Stimulated activated CD8-positive, alpha-beta memory T cell treated with anti-CD3 and anti-CD28 coated beads, Interleukin-4, amount 100 ng/mL, for 4 hours (primary cell): ENCODE measurements at regions not wholly inside any gene's neighbourhood (a gene's known extent, or its start where the extent isn't known, plus 50 kb on each side); places are given as distances from the start of the nearest gene placed in this dataset.
"Not testable (repeated sequence)": the region's sequence is repeated elsewhere in the genome, so short reads cannot be mapped to it uniquely, and the experiment has no call there.

Experiments
- DNase-seq, 2 donors: peaks; one replicate each; pipeline ENCODE4 v3.0.0-alpha.2; 2020; ENCODE audit warnings: low read depth in 2 of 2, low spot score in 1 of 2

DNA sequence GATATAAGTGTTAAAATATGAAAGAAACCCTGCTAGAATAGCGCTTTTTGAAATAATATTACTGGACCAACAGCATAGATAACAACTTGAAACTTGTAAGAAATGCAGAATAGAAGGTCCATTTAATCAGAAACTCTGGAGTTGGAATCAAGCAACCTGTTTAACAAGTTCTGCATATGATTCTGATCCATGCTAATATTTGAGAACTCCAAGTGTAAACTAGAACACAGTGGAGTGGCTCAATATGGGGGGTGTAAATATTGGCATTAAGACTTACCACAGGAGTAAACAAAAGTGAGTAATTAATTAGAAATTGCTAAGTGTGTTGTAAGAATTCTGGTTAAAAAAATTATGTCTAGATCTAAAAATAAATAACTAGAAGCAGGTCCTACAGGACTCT lies 151.2 kb downstream of the SLITRK1 start:
- DNase-seq = no peak

DNA sequence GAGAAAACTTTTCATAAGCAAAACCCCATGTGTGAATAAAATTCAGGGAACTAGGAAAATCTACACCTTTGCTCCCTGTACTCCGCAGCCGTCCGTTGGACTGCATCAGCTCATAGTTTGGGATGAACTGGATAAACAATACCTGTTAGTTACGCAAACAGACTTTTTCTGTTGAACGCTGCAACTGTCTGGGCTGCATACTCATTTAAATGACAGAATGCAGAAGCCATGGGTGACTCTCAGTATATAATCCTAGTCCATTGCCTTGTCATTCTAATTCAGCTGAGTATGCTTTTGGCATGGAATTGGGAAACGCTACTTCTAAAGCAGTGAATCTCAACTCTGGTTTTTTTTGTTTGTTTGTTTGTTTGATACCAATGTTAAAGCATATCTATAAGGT lies 151.6 kb downstream of the SLITRK1 start:
- no peak for DNase-seq

DNA sequence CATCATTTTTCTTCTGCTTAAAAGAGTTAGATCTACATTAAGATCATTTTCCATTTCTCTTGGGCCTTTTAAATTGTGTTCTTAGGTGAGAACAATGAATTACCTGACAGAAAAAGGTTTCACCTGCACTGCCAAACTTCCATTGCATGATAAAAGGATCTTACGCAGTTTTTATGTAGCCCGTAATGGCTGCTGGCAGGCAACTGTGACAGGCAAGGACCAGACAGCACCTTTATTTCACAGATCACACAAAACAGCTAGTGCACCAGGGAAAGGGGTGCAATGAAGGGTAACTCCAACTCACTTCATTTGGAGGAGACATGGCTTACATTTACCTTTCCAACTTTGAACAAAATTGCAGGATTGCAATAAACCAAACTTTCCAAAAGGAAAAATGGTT lies 159.8 kb downstream of the SLITRK1 start:
- DNase-seq = no peak

DNA sequence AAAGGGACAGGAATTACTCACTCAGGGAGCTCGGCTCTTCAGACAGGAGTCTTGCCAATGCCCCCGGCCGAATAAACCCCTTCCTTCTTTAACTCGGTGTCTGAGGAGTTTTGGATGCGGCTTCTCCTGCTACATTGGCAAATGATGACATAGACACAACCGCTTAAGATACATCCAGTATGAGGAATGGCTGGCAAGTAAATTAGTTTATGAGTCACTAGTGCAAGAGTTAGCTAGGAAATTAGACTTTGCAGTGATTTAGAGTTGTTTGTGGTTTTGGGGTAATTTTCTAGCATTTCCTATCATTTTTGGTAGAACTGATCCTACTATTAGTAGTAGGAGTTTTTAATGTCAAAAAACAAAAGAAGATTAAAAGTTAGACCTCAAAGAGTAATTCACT lies 166.2 kb downstream of the SLITRK1 start:
- DNase-seq = no peak

DNA sequence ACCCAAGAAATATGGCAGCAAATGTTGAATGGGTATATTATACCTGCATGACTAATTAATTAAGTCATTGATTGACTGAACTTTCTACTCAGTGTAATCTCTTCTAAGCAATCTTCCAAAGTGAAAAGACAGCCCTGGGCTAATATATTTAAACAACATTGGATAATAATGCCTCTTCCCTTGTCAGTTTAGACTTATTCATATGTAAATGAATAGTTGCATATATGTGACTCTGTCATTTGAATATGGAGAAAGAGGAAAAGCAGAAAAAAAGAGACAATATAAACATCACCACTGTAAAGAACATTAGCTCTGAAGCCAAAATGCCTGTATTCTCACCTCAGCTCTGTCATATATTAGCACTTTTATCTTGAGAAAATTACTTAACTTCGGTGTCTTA lies 168.0 kb downstream of the SLITRK1 start:
- no peak for DNase-seq

DNA sequence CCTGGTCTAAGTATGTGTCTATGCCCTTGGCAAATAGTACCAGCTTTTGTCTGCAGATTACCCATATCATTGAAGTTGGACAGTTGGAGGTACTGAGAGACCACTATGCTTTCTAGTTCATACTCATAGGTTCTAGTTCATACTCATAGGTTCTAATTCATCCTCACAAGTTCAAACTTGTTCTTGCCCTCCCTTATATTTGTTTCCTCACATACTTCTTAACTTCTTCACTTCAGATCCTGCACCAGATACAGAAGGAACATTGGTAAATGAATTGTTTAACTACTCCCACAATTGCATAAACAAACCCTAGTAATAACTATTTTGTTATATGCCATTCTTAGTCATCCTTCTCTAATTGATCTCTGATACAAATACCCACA lies 172.2 kb downstream of the SLITRK1 start:
- no peak for DNase-seq

DNA sequence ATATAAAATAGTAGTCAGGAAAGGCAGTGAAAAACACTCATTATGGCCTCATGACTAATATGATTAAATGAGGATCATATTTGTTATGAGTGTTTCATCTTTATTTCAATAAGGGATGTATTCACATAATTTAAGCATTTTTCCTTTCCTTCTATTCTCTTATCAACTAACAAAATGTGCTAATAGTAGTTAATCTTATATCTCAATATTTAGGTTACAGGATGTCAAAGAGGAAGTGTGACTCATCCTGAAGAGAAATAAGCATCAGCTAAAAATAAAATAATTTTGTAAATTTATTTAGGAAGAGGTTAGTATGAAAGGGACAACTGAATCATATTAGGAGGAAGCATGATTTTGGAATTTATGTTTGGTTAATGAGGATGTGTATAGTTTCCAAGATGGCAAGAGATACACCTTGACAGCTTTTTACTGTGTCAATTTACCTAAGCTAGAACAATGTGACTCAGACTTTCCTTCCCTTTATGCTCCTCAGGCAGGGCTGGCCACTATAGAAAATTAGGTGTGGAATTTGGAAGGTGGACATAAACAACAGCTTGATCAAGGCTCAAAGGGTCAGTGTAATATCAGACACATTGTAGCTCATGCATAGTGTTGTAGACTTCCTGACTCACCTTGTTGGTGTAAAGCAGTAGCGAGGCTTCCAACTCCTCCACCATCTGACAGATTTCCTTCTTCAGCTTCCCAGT lies 172.7 kb downstream of the SLITRK1 start:
- no peak for DNase-seq

DNA sequence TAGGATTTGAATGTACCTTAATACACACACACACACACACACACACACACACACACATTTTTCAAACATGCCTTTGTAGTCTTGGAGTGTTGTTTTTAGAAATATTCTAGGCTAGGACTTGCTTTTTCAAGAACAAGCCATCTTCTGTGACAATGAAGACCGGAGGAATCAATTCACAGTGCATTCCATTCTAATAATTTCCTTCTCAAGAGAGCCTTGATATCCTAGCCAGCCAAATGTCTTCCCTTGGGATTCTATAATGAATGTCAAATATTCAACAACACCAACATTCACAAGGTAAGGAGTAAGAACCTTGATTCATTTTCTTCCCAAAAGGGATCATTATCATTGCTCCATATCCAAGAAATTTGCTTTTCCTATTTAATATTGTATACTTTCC lies 180.3 kb downstream of the SLITRK1 start:
- no peak for DNase-seq

DNA sequence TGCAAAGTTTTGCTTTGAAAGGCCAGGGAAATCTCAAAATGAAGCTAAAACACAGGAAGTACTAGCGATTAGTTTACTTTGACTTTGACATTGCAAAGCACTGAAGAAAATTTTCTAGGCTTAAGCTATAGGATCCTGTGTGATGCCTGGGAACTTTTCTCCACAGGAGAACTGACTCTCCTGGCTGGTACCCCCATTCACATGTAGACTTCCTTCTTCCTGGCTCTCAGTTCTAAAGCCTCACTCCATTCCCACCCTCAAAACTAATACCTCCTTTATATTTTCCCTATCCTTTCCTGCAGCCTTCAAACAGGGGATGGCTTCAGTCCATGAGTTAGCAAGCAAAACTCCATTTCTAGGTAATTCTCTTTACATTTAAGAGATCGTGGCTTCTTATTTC lies 189.5 kb downstream of the SLITRK1 start:
- DNase-seq = no peak

DNA sequence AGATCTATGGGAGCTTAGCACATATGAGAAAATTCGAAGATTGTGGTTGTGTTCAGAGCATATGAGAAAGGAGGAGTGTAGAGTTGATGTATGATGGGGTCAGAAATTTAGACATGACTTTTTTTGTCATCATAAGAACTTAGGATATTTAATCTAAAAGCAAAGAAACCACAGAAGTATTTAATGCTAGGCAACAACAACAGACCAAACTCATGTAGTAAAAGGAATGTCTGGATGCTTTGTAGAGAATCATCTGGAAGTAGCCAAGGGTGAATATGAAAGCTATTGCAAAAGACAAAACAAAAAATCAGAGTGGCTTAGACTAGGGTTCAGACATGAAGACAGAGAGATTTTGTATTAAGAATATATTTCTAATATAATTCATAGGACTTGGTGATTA lies 190.3 kb downstream of the SLITRK1 start:
- DNase-seq = no peak

DNA sequence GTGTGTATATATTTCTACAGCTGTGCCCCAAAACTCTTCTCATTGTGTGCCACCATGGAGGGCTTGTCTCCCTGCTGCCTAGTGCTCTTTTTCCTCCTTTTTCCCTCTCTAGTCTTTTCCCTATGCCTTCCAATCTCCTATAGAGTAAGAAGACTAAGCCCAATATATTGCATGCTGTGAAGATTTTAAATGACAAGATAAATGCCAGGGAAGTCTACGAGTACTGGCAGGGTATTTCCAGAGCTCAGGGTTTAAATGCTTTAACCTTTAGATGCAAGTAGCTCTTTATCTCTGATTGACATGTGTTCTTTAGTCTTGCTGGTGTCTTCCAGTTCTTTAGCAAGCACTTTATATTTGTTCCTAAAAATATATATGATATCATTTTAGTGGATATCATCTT lies 200.7 kb downstream of the SLITRK1 start:
- no peak for DNase-seq

DNA sequence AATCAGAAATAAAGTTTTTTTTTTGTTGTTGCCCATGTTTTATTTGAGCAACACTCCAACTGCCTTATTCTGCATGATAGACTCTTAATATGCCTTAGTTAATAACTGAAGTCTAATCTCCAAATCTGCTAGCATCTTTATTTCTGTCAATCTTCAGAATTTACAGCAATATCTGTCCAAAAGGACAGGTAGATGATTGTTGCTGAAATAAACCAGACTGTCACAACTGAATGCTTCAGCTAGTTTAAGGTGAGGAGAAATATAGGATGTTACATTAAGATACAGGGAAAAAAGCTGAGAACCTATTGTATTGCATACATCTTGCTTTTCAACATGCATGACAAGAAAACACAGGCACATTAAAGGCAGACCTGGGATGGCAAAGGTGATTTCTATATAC lies 204.3 kb downstream of the SLITRK1 start:
- no peak for DNase-seq

DNA sequence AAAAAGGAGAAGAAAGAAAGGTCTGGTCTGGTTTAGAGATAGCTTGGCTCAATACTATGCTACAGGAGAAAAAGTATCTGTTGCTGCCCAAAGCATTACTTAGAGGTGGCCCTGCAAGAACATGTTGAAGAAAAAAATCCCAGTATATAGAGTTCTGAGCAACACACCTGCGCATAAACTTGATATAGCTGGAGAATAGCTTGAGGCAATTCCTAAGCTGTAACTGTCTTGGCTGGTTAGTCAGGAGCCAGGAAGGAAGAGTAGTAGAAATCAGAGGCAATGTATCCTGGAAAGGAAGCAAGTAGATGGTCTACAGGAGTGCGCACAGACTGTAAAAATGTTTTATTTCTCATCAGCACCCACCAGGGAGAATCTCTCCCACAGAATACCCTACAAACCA lies 209.7 kb downstream of the SLITRK1 start:
- DNase-seq = no peak

DNA sequence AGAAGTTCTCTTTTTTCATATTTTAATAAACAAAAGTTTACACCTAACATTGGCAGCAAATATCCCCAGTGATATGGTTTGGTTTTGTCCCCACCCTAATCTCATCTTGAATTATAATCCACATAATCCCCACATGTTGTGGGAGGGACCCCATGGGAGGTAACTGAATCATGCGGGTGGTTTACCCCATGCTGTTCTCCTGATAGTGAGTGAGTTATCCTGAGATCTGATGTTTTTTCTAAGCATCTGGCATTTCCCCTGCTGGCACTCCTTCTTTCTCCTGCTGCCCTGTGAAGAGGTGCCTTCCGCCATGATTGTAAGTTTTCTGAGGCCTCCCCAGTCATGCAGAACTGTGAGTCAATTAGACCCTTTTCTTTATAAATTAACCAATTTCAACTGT lies 214.7 kb downstream of the SLITRK1 start:
- no peak for DNase-seq

DNA sequence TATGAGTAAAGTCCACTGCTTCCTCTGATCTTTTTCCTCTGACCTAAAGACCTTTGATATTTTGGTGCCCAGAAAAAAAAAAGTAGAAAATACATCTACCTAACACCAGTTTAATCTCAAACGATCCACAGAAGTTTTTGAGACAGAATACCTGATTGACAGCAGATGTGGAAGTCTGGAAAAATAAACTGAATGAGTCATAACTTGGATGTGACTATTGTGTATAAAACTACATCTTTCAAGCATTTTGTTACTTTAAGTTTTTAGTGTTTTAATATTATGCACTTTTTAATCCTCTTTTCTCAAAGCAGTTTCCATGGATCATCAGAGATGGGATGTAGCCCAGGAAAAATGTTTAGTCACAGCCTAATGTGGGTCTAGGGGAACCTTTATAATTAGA lies 216.1 kb downstream of the SLITRK1 start:
- DNase-seq = no peak

DNA sequence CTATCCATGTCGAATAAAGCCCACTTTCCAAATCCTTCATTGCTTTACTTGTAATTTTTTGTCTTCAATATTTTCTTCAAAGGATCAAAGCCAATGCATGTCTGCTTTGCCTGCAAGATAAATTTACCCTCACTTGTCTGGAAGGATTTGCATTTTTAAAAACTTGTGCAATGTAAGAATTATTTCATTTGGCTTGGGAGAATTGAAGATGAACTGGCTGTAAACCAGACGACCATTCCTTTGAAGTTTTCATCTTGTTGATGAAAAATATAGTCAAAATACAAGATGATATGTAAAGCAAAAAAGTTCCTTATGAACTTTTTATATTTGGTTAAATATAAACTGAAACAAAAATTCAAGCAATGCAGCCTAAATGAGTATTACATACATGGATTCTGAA lies 225.0 kb downstream of the SLITRK1 start:
- no peak for DNase-seq

DNA sequence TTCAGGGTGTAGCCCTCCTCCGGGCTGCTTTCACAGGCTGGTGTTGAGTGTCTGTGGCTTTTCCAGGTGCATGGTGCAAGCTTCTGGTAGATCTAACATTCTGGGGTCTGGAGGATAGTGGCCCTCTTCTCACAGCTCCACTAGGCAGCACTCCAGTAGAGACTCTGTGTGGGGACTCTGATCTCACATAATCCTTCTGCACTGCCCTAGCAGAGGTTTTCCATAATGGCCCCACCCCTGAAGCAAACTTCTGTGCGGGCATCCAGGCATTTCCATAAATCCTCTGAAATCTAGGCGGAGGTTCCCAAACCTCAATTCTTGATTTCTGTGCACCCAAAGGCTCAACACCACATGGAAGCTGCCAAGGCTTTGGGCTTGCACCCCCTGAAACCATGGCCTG lies 239.7 kb downstream of the SLITRK1 start:
- DNase-seq = not testable (repeated sequence)

DNA sequence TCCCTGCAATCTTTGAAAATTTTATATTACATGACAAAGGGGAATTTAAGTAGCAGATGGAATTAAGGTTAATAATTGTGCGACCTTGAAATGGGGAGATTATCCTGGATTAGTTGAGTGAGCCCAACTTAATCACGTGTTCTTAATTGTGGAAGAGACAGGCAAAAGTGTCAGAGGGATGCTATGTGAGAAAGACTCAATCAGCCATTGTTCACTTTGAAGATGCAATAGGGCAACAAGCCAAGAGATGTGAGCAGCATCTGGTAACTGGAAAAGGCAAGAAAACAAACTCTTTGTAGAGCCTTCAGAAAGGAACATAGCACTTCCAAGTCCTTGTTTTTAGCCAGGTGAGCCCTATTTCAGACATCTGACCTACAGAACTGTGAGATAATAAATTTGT lies 247.7 kb downstream of the SLITRK1 start:
- DNase-seq = no peak

DNA sequence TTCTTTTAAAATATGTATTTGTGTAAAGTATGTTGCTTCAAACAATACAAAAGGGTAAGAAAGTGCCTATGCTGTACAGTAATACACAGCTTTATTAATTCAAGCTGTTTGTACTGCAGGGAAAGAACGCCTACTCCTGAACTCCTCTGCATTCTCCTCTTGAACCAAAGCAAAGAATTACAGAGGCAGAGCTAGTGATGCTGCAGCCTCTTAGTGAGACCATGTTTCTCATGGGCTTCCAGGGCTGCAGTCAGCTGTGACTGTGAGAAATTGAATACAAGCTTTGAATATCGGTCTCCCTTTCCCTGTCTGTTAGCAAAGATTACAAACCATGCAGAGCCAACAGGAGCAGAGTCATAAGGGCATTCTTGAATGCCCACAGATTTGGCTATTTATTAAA lies 248.5 kb downstream of the SLITRK1 start:
- no peak for DNase-seq

DNA sequence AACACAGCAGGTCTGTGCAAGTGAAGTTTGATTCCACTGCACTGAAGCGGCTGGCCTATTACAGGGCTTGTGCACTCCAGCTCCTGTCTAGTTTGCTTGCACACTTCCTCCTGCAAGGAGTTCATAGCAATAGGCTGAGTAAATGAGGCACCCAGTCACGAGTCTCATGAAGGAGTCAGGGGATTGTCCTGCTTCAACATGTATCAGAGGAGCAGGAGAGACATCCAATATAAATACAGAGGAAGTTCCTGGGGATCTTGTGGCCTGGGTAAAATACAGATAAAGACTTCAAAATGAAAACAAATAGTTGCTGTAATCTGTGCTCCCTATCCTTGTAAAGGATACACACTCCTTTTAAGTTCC lies 259.9 kb downstream of the SLITRK1 start:
- DNase-seq = no peak

DNA sequence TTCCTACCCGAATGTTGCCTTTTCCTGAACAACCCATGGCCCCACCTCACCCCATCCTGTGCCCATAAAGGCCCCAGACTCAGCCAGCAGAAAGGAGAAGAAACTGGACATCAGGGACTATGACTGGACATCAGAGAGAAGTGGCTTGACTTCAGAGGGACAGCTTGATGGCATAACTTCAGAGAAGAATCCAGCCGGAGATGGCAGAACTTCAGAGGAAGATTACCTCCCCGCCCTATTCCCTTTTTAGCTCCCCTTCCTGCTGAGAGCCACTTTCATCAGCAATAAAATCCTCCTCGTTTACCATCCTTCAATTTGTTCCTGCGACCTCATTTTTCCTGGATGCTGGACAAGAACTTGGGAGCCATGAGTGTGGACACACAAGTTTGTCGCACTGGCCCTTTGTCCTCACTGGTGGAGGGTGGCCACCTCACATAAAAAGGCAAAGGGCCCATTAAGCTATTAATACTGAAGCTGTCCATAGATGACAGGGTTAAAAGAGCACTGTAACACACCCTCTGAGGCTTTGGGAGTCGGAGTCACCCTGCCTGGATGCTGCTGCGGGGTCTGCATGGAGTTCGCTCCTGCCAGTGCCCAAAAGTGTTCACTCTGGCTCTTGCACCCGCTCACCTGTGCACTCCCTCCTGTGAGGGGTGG lies 260.4 kb downstream of the SLITRK1 start:
- DNase-seq = no peak

DNA sequence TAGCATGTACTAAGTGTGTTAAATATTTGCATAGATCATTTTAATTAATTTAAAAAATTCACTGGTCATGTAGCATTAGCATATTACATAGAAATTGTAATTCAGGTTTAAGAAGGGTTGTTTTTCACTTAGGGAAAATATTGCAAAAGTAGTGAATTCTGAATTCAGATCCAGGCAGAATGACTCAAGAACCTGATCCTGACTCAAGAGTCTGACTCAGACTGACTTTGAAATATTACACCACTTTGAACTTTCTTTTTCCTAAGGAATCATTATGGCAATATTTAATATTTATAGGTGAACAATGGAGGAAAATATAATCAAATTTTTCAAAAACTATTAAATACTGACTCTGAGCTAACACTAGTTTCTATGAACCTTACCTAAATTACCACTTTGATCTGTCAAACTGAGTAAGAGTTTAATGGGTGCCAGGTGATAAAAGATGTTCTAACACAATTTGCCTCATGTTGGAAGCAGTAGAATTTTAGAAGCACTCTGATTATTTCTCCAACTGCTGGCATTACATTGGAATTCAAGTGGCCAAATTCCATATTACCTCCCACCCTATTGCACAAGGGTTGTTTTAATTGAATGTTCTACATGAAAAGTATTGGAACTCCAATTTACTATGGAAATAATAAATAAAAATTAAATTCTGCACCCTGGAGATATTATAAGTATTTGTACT lies 261.6 kb downstream of the SLITRK1 start:
- DNase-seq = no peak

DNA sequence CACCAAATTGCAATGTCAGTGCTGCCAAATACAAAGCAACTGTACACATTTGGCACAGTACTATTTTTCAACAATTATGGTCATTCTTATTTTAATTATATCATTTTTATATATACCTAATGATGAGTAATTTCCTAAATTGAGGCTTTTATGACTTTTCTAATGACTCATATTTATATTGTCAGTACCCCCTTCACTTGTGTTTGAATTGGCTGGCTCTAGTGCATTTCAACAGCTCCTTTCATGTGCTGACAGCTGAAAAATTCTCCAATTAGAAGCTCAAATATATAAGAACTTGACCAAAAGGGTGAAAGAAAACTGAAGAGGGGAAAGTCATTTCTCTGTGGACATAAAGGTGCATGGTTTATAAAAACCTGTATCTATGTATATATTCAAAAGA lies 263.3 kb downstream of the SLITRK1 start:
- DNase-seq = no peak
